ENCODE measurements at regions not wholly inside any gene's neighbourhood (a gene's known extent, or its start where the extent isn't known, plus 50 kb on each side); places are given as distances from the start of the nearest gene placed in this dataset.

GRCh38 chr9:88784960-88785359 is 206.3 kb upstream of the S1PR3 start:
- TF ChIP-seq CTCF (IDR thresholded peaks at IDR 0.05) (no peak), POLR2AphosphoS5 (IDR thresholded peaks at IDR 0.05) (no peak), POLR2A (IDR thresholded peaks at IDR 0.05) (no peak), EP300 (IDR thresholded peaks at IDR 0.05) (no peak)

Measured in suprapubic skin (tissue), 4 donors.